GM12891 (cell line): ENCODE measurements at regions not wholly inside any gene's neighbourhood (a gene's known extent, or its start where the extent isn't known, plus 50 kb on each side); places are given as distances from the start of the nearest gene placed in this dataset.

Experiments used
- PAX5 ChIP-seq: IDR thresholded peaks from 2 replicates; pipeline ENCODE4 v1.6.1; 2011; ENCODE audit warnings: low read length, moderate library complexity, mild to moderate bottlenecking; ENCODE audit not compliant: insufficient read depth, severe bottlenecking
- POLR2A ChIP-seq: IDR thresholded peaks from 2 replicates; pipeline ENCODE4 v1.6.1; 2011; ENCODE audit warnings: low read depth, low read length, control low read depth
- POLR2AphosphoS5 ChIP-seq: IDR thresholded peaks from 2 replicates; pipeline ENCODE4 v1.6.1; 2011; ENCODE audit warnings: low read depth, low read length, control low read depth
- SPI1 ChIP-seq: IDR thresholded peaks from 2 replicates; pipeline ENCODE4 v1.6.1; 2011; ENCODE audit warnings: low read depth, low read length, control low read depth
- TAF1 ChIP-seq: IDR thresholded peaks from 2 replicates; pipeline ENCODE4 v1.6.1; 2011; ENCODE audit warnings: low read depth, low read length, control low read depth

GRCh38 chrX:117455787-117456186 is 660.8 kb downstream of the KLHL13 start:
- no peak for TF ChIP-seq POLR2AphosphoS5
- TF ChIP-seq POLR2A, result no peak
- no peak for TF ChIP-seq PAX5
- TF ChIP-seq TAF1, result no peak
- TF ChIP-seq SPI1, result no peak
